GM12878 (cell line): ENCODE measurements at regions not wholly inside any gene's neighbourhood (a gene's known extent, or its start where the extent isn't known, plus 50 kb on each side); places are given as distances from the start of the nearest gene placed in this dataset.

ENCODE experiments used
- ATAC-seq: fragments of 200-7000 bp; cut with Tn5 transposase; 3 replicates; pipeline ENCODE4 v1.9.1; 2020; ENCODE audit warnings: mild to moderate bottlenecking, moderate library complexity
- BruUV-seq: library from RNA; stranded (reverse); fragments of 400-500 nt; replicated peaks from 2 replicates; lab custom pipeline; 2021; lab: Mats Ljungman, UMichigan
- CTCF ChIA-PET: fragments of 300-600 bp; sonication (Branson Sonifier 250); formaldehyde crosslinking; extraction: SDS; loops from one replicate; lab custom pipeline; 2021; ENCODE audit warnings: inconsistent platforms; lab: Yijun Ruan, JAX
- POLR2A ChIA-PET: fragments of 350-600 bp; formaldehyde crosslinking; extraction: SDS; loops from one replicate; lab custom pipeline; 2021; ENCODE audit warnings: inconsistent platforms; lab: Charles Lee
- RAD21 ChIA-PET: fragments of 300-600 bp; sonication (Branson Sonifier 250); formaldehyde crosslinking; loops from one replicate; lab custom pipeline; 2023; ENCODE audit warnings: antibody characterized with exemption; ENCODE audit not compliant: unreplicated experiment; lab: Charles Lee
- SMC1A ChIA-PET: fragments of 300-600 bp; sonication (Branson Sonifier 250); formaldehyde crosslinking; loops from one replicate; lab custom pipeline; 2023; ENCODE audit not compliant: unreplicated experiment, uncharacterized antibody; lab: Charles Lee
- DNase-seq: peaks from one replicate; pipeline ENCODE4 v3.0.0-alpha.2; 2011; ENCODE audit warnings: low read depth, low spot score
- FAIRE-seq: peaks from 3 replicates; lab custom pipeline; 2011; peaks lifted over from hg19 to GRCh38; lab: Jason Lieb, UNC
- H2AFZ ChIP-seq: 2 replicates; pipeline ENCODE4 v1.6.0; 2011; ENCODE audit warnings: low read depth, low read length, control low read depth; ENCODE audit not compliant: control insufficient read depth
- H3K27ac ChIP-seq: 2 replicates; pipeline ENCODE4 v1.5.1; 2011; ENCODE audit warnings: control low read depth; ENCODE audit not compliant: control insufficient read depth, insufficient read depth
- H3K27me3 ChIP-seq, 2 experiments: replicated peaks in 1 of 2; 2 replicates each; pipeline versions ENCODE4 v1.6.0 to v1.6.1; 2011; ENCODE audit warnings: low read length in 1 of 2; ENCODE audit not compliant: control insufficient read depth in 2 of 2, insufficient read depth in 2 of 2
- H3K36me3 ChIP-seq, 2 experiments: 2 replicates each; pipeline ENCODE4 v1.5.1; 2011; ENCODE audit warnings: low read length in 1 of 2; ENCODE audit not compliant: control insufficient read depth in 2 of 2, insufficient read depth in 2 of 2
- H3K4me1 ChIP-seq: 2 replicates; pipeline ENCODE4 v1.6.1; 2011; ENCODE audit warnings: mild to moderate bottlenecking, low read length, moderate library complexity, mixed read lengths; ENCODE audit not compliant: control insufficient read depth, insufficient read depth
- H3K4me2 ChIP-seq: 2 replicates; pipeline ENCODE4 v1.6.0; 2011; ENCODE audit warnings: control low read depth; ENCODE audit not compliant: control insufficient read depth, insufficient read depth
- H3K4me3 ChIP-seq: fragments of 200-600 bp; sonication (generic); 2 replicates; pipeline ENCODE4 v1.5.1; 2016
- H3K79me2 ChIP-seq: 2 replicates; pipeline ENCODE4 v1.6.0; 2011; ENCODE audit warnings: low read length; ENCODE audit not compliant: control insufficient read depth, insufficient read depth
- H3K9ac ChIP-seq: 2 replicates; pipeline ENCODE4 v1.8.0; 2011; ENCODE audit warnings: low read length, control low read depth, mixed read lengths; ENCODE audit not compliant: control insufficient read depth, insufficient read depth
- H3K9me3 ChIP-seq: replicated peaks from 3 replicates; pipeline ENCODE4 v1.5.1; 2011; ENCODE audit warnings: mild to moderate bottlenecking, low read length; ENCODE audit not compliant: control insufficient read depth, insufficient read depth
- H4K20me1 ChIP-seq: 2 replicates; pipeline ENCODE4 v1.6.0; 2011; ENCODE audit not compliant: control insufficient read depth, insufficient read depth
- BHLHE40 ChIP-seq, 2 experiments: fragments of 450-650 bp in 1 of 2; IDR thresholded peaks; 2 replicates each; pipeline ENCODE4 v1.6.1; 2011 to 2017; ENCODE audit warnings: low read depth in 2 of 2, borderline replicate concordance in 1 of 2, improper control_type of control experiment in 1 of 2, low read length in 1 of 2, mild to moderate bottlenecking in 1 of 2
- CEBPB ChIP-seq, 2 experiments: fragments of 150-350 bp in 1 of 2; IDR thresholded peaks; 2 replicates each; pipeline ENCODE4 v1.6.1; 2012 to 2014; ENCODE audit warnings: low read depth in 2 of 2, low read length in 2 of 2, borderline replicate concordance in 1 of 2, inconsistent platforms in 1 of 2
- CHD2 ChIP-seq: IDR thresholded peaks from 2 replicates; pipeline ENCODE4 v1.6.1; 2011; ENCODE audit warnings: low read depth, low read length, improper control_type of control experiment, borderline replicate concordance
- ELK1 ChIP-seq: IDR thresholded peaks from 2 replicates; pipeline ENCODE4 v1.6.1; 2012; ENCODE audit warnings: low read depth, low read length, improper control_type of control experiment
- HSF1 ChIP-seq: fragments of 150-350 bp; IDR thresholded peaks from 2 replicates; pipeline ENCODE4 v1.6.1; 2014; ENCODE audit warnings: mild to moderate bottlenecking, low read depth, low read length
- LARP7 ChIP-seq: fragments of 450-650 bp; IDR thresholded peaks from 2 replicates; pipeline ENCODE4 v1.6.1; 2017; ENCODE audit warnings: mild to moderate bottlenecking
- MYB ChIP-seq: fragments of 150-350 bp; IDR thresholded peaks from 2 replicates; pipeline ENCODE4 v1.6.1; 2014; ENCODE audit warnings: mild to moderate bottlenecking, low read depth, low read length, borderline replicate concordance
- NFXL1 ChIP-seq: fragments of 450-650 bp; IDR thresholded peaks from 2 replicates; pipeline ENCODE4 v1.6.1; 2017; ENCODE audit warnings: antibody characterized with exemption, mild to moderate bottlenecking, borderline replicate concordance
- NFYA ChIP-seq: IDR thresholded peaks from 2 replicates; pipeline ENCODE4 v1.6.1; 2011; ENCODE audit warnings: low read depth, mild to moderate bottlenecking, low read length, improper control_type of control experiment, borderline replicate concordance
- POLR2AphosphoS5 ChIP-seq: IDR thresholded peaks from 2 replicates; pipeline ENCODE4 v1.6.1; 2011; ENCODE audit warnings: mild to moderate bottlenecking, low read length, inconsistent platforms
- POU2F2 ChIP-seq: IDR thresholded peaks from 3 replicates; pipeline ENCODE4 v1.6.1; 2011; ENCODE audit warnings: low read depth, mild to moderate bottlenecking, low read length, borderline replicate concordance
- RFX5 ChIP-seq: IDR thresholded peaks from 2 replicates; pipeline ENCODE4 v1.6.1; 2011; ENCODE audit warnings: low read depth, low read length, improper control_type of control experiment
- YBX1 ChIP-seq: fragments of 450-650 bp; IDR thresholded peaks from 2 replicates; pipeline ENCODE4 v1.6.1; 2016; ENCODE audit warnings: antibody characterized with exemption
- YY1 ChIP-seq: IDR thresholded peaks from 2 replicates; pipeline ENCODE4 v1.6.1; 2011; ENCODE audit warnings: low read depth, mild to moderate bottlenecking, low read length
- ZBTB33 ChIP-seq: fragments of 450-650 bp; IDR thresholded peaks from 2 replicates; pipeline ENCODE4 v1.6.1; 2017; ENCODE audit warnings: mild to moderate bottlenecking
- ZNF622 ChIP-seq: fragments of 450-650 bp; IDR thresholded peaks from 2 replicates; pipeline ENCODE4 v1.6.1; 2017; ENCODE audit warnings: mild to moderate bottlenecking, inconsistent platforms
- WGBS: methylation state at CpG from one replicate; pipeline ENCODE4 v1.1.6; 2016; ENCODE audit warnings: low lambda C conversion rate; ENCODE audit not compliant: insufficient replicate concordance, insufficient coverage; ENCODE audit errors: missing lambda C conversion rate; 5-methylcytosine and 5-hydroxymethylcytosine counted together
- in situ Hi-C: fragments of 300-500 bp; cut with MboI; formaldehyde crosslinking; loops from 9 replicates; pipeline ENCODE4 v1.14.3; 2018; ENCODE audit warnings: mixed read lengths
- intact Hi-C: fragments of 100-400 bp; cut with micrococcal nuclease; formaldehyde crosslinking; loops from one replicate; pipeline ENCODE4 v1.14.2; 2022; ENCODE audit not compliant: unreplicated experiment

- TF ChIP-seq ELK1 (no peak), ZNF622 (no peak), CEBPB (IDR thresholded peaks at IDR 0.05; ENCODE audit: borderline replicate concordance in 1 of 2, low read depth in 2 of 2, low read length in 2 of 2) (no peak)
- TF ChIP-seq, all 136 proteins: peak for 0
These were observed 335.3 kb downstream of the MLLT3 start (continued) for GRCh38 chr9:20286969-20287368.

GRCh38 chr9:20286154-20286700, 336.1 kb downstream of the MLLT3 start:
- no peak for TF ChIP-seq NFYA
- TF ChIP-seq HSF1, result no peak
- no peak for TF ChIP-seq CHD2
- TF ChIP-seq NFXL1, result no peak
- TF ChIP-seq MYB, result no peak
- TF ChIP-seq POU2F2, result no peak
- TF ChIP-seq BHLHE40 (IDR thresholded peaks at IDR 0.05; ENCODE audit: borderline replicate concordance in 1 of 2, low read depth in 2 of 2, low read length in 1 of 2), result no peak
- TF ChIP-seq LARP7, result no peak
- no peak for TF ChIP-seq YY1
- no peak for TF ChIP-seq RFX5
- no peak for TF ChIP-seq YBX1
- TF ChIP-seq ZBTB33, result no peak
- TF ChIP-seq POLR2AphosphoS5, result no peak
- TF ChIP-seq, all 136 proteins: peak for 0
- 58% methylated on average over 2 of the region's 2 CpGs for WGBS
- intact Hi-C loops (no loop called here), in situ Hi-C loops (no loop called here)
- Histone ChIP-seq H3K27me3 (no peaks in the 10 kb centered on the region), H3K79me2 (no peaks in the 10 kb centered on the region), H3K4me1 (peaks cover 2% of the 10 kb centered on the region; the same call in 1 of the 2 replicates), H3K27ac (no peak overlapping the region), H3K36me3 (no peaks in the 10 kb centered on the region), H3K4me3 (no peak overlapping the region), H3K4me2 (no peak overlapping the region), H2AFZ (no peak overlapping the region), H3K9me3 (no peaks in the 10 kb centered on the region; the same call in 1 of the 3 replicates), H3K9ac (no peak overlapping the region), H4K20me1 (no peaks in the 10 kb centered on the region)
- ATAC-seq (no peak), FAIRE-seq (no peak), DNase-seq (no peak)
- ChIA-PET POLR2A (no interaction called here), RAD21 (no interaction called here), SMC1A (no interaction called here), CTCF (interaction anchor here (0.5 kb wide), 1 partner anchor 317 kb away, joined by 4 read pairs; no protein-coding TSS in a partner anchor)
- BruUV-seq, result no TSS peak
